Colonic mucosa (tissue), 4 donors: ENCODE measurements at regions not wholly inside any gene's neighbourhood (a gene's known extent, or its start where the extent isn't known, plus 50 kb on each side); places are given as distances from the start of the nearest gene placed in this dataset.

Experiments
- DNase-seq: peaks from one replicate; pipeline ENCODE4 v3.0.0-alpha.2; 2020
- H3K27ac ChIP-seq: fragments of 200-600 bp; one replicate; pipeline ENCODE4 v1.8.0; 2021
- H3K27me3 ChIP-seq: fragments of 200-600 bp; one replicate; pipeline ENCODE4 v1.8.0; 2021
- H3K36me3 ChIP-seq: fragments of 200-600 bp; one replicate; pipeline ENCODE4 v1.8.0; 2021
- H3K4me1 ChIP-seq: fragments of 200-600 bp; one replicate; pipeline ENCODE4 v1.8.0; 2021; ENCODE audit warnings: mild to moderate bottlenecking
- H3K4me3 ChIP-seq: fragments of 200-600 bp; one replicate; pipeline ENCODE4 v1.8.0; 2021
- H3K9ac ChIP-seq, 2 donors: one replicate each; pipeline ENCODE4 v1.7.0; 2013; ENCODE audit warnings: control low read depth in 2 of 2, low read depth in 2 of 2, low read length in 2 of 2
- H3K9me3 ChIP-seq: fragments of 200-600 bp; one replicate; pipeline ENCODE4 v1.8.0; 2021
- intact Hi-C: fragments of 100-400 bp; cut with DNase I; formaldehyde crosslinking; loops from one replicate; pipeline ENCODE4 v1.14.1; 2022
- TF ChIP-seq, protein P1 (sequence below): fragments of 200-600 bp; IDR thresholded peaks from one replicate; pipeline ENCODE4 v1.8.0; 2022; ENCODE audit warnings: antibody characterized with exemption, mild to moderate bottlenecking
- donor health status: healthy.
- donor health status: DM: no; HTN: no; CAD: no.
- donor health status: DM: no; HTN: no; CAD: no.

DNA sequence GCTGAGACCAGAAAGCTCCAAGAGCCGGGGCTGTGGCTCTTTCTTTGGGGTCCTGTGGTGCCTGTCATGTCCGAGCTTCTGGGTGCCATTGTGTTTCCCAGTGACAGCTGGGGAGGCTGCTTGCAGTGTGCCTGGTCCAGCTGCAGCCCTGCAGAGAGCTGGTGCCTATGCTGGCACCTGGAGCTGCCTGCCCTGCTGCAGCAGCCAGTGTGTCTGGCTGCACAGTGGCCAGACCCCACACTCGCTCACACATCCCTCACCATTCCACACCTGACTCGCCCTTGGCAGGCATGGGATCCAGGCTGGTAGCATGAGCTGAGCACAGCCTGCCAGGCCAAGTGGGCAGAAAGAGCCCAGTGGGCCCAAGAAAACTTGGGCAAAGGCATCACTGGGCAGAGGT is 635.1 kb upstream of the SEMA3D start:
- Histone ChIP-seq H3K27me3 (no peaks in the 10 kb centered on the region), H3K27ac (no peak overlapping the region), H3K9ac (no peak overlapping the region), H3K4me1 (no peaks in the 10 kb centered on the region), H3K9me3 (no peaks in the 10 kb centered on the region), H3K36me3 (no peaks in the 10 kb centered on the region), H3K4me3 (no peak overlapping the region)
- TF ChIP-seq, protein P1, sequence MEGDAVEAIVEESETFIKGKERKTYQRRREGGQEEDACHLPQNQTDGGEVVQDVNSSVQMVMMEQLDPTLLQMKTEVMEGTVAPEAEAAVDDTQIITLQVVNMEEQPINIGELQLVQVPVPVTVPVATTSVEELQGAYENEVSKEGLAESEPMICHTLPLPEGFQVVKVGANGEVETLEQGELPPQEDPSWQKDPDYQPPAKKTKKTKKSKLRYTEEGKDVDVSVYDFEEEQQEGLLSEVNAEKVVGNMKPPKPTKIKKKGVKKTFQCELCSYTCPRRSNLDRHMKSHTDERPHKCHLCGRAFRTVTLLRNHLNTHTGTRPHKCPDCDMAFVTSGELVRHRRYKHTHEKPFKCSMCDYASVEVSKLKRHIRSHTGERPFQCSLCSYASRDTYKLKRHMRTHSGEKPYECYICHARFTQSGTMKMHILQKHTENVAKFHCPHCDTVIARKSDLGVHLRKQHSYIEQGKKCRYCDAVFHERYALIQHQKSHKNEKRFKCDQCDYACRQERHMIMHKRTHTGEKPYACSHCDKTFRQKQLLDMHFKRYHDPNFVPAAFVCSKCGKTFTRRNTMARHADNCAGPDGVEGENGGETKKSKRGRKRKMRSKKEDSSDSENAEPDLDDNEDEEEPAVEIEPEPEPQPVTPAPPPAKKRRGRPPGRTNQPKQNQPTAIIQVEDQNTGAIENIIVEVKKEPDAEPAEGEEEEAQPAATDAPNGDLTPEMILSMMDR: no peak
- DNase-seq: no peak
- intact Hi-C loops: no loop called here

DNA sequence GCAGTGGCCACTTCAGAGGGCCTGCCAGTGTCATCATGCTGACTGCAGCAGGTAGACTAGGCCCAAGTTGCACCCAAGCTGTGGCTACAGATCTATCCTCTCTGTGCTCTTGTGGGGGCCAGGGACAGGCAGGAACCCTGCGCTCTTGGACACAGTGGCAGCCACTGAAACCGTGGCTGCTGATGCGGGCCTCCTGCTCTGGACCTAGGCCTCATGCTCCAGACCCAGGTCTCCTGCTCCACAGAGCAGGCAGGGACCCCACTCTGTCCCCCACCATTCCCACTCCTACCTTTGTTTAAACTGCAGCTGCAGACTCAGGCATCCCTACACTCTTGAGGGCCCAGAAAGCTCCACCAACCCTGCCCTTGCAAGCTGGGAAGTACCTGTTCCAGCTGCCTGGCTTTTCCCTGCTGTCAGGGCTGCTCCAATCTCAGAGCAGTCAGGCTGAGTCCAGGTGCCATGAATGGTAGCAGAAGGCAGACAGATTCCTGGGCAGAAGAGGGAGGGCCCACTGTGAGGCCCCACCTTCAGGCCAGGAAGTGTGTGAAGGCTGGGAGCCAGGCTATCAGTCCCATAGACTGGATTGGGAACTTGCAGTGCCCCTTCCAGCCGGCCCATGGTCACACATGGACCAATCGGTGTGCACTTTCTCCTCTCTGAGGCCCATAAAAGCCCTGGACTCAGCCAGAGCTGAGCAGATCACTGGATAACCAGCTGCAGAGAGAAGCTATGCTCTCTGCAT is 634.0 kb upstream of the SEMA3D start:
- Histone ChIP-seq H3K4me1 (no peaks in the 10 kb centered on the region), H3K4me3 (no peak overlapping the region), H3K36me3 (no peaks in the 10 kb centered on the region), H3K27ac (no peak overlapping the region), H3K27me3 (no peaks in the 10 kb centered on the region), H3K9me3 (no peaks in the 10 kb centered on the region), H3K9ac (no peak overlapping the region)
- intact Hi-C loops: no loop called here
- DNase-seq: no peak
- TF ChIP-seq, protein P1: no peak

DNA sequence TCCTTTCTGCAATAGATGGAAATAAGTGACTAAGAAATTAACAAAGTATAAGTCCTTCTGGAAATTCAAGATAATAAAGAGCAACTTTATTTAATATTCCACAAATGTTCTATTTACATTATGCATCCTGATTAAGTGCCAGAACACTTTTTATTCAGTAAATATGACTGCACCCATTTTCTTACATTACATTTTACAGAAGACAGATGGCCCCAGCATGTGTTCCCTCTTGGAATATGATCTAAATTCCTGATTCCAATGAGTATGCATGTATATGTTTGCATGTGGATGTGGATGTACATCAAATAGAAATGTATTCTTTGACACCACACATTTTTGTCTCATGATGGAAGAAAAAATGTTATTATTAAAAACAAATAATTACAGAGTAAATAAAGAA is 628.7 kb upstream of the SEMA3D start:
- no peaks in the 10 kb centered on the region for H3K4me1 ChIP-seq
- DNase-seq: no peak
- intact Hi-C loops: no loop called here
- H3K36me3 ChIP-seq: no peaks in the 10 kb centered on the region
- no peaks in the 10 kb centered on the region for H3K9me3 ChIP-seq
- no peak overlapping the region for H3K4me3 ChIP-seq
- TF ChIP-seq, protein P1: no peak
- H3K27ac ChIP-seq: no peak overlapping the region
- no peaks in the 10 kb centered on the region for H3K27me3 ChIP-seq
- H3K9ac ChIP-seq: no peak overlapping the region

DNA sequence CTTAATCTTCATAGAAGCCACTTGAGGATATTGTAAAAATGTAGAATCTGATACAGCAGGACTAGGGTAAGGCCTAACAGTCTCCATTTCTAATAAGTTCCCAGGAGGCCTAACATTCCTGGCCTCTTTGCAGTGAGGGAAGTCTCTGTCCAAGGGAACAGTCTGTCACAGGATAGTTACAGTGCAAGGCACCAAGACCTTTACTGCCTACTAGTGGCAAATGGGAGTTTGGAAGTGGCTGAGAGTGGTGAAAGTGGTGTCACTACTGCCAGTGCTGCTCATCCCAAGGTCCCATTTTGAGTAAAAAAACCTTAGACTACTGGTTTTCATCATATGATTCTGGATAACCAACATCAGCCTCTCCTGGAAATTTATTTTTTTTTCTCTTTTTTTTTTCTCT is 619.5 kb upstream of the SEMA3D start:
- no peaks in the 10 kb centered on the region for H3K9me3 ChIP-seq
- intact Hi-C loops: no loop called here
- no peaks in the 10 kb centered on the region for H3K27me3 ChIP-seq
- no peak overlapping the region for H3K9ac ChIP-seq
- no peak for DNase-seq
- H3K36me3 ChIP-seq: no peaks in the 10 kb centered on the region
- TF ChIP-seq, protein P1: no peak
- H3K27ac ChIP-seq: no peak overlapping the region
- H3K4me1 ChIP-seq: no peaks in the 10 kb centered on the region
- H3K4me3 ChIP-seq: no peak overlapping the region

DNA sequence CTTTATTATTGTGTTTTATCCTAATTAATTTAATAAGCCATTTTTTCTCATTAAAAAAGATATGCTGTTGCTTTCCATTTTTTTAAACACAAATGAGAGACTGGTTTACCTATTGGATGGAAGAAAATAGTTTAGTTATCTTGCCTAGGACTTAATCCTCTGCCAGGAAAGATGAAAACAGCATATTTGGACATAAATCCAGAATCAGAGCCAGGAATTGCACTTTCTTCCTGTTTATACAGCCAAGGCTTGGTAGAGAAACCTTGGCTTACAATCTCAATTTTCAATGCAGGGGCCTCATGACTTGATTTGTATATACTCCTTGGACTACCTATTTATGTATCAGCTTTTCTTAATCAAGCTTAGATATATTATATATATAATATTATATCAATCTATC is 618.8 kb upstream of the SEMA3D start:
- Histone ChIP-seq H3K9me3 (no peaks in the 10 kb centered on the region), H3K36me3 (no peaks in the 10 kb centered on the region), H3K4me1 (no peaks in the 10 kb centered on the region), H3K4me3 (no peak overlapping the region), H3K9ac (no peak overlapping the region), H3K27ac (no peak overlapping the region), H3K27me3 (no peaks in the 10 kb centered on the region)
- no peak for DNase-seq
- TF ChIP-seq, protein P1: no peak
- intact Hi-C loops: no loop called here
